IPS-20b (cell line): ENCODE measurements at regions not wholly inside any gene's neighbourhood (a gene's known extent, or its start where the extent isn't known, plus 50 kb on each side); places are given as distances from the start of the nearest gene placed in this dataset.
"Not testable (repeated sequence)": the region's sequence is repeated elsewhere in the genome, so short reads cannot be mapped to it uniquely, and the experiment has no call there.

Source experiments
- H3K27ac ChIP-seq: one replicate; pipeline ENCODE4 v1.5.1; 2013; ENCODE audit warnings: low read length
- H3K27me3 ChIP-seq: 2 replicates; pipeline ENCODE4 v1.6.1; 2013; ENCODE audit warnings: mild to moderate bottlenecking, low read length, inconsistent platforms; ENCODE audit not compliant: insufficient read depth
- H3K36me3 ChIP-seq: 2 replicates; pipeline ENCODE4 v1.6.1; 2013; ENCODE audit warnings: low read depth, mild to moderate bottlenecking, inconsistent platforms, low read length, moderate library complexity; ENCODE audit not compliant: insufficient read depth
- H3K4me1 ChIP-seq: 2 replicates; pipeline ENCODE4 v1.6.1; 2013; ENCODE audit warnings: mild to moderate bottlenecking, control low read depth, inconsistent platforms, low read length, moderate library complexity; ENCODE audit not compliant: insufficient read depth
- H3K4me3 ChIP-seq: 2 replicates; pipeline ENCODE4 v1.5.1; 2013; ENCODE audit warnings: mild to moderate bottlenecking, low read length, inconsistent platforms
- H3K9ac ChIP-seq: 2 replicates; pipeline ENCODE4 v1.6.1; 2013; ENCODE audit warnings: low read depth, mild to moderate bottlenecking, inconsistent platforms, low read length, moderate library complexity
- H3K9me3 ChIP-seq: 2 replicates; pipeline ENCODE4 v1.6.1; 2013; ENCODE audit warnings: mild to moderate bottlenecking, low read depth, low read length, inconsistent platforms; ENCODE audit not compliant: insufficient read depth

DNA sequence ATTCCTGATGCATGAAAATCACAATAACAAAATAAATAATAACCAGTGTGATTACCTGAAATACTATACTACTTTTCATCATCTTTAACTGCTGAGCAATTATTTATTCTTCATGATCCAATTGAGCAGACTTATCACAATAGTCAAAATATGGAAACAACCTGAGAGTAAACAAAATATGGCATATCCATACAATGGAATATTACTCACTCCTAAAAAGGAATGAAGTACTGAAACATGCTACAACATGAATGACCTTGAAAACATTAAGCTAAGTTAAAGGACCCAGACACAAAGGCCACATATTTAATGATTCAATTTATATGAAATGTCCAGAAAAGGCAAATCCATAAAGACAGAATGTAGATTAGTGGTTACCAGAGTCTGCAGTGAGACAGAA is 146.8 kb downstream of the MID1IP1 start:
- Histone ChIP-seq H3K4me1 (no peaks in the 10 kb centered on the region), H3K27ac (no peak overlapping the region), H3K9ac (no peak overlapping the region), H3K27me3 (no peaks in the 10 kb centered on the region), H3K4me3 (no peak overlapping the region), H3K36me3 (no peaks in the 10 kb centered on the region), H3K9me3 (no peaks in the 10 kb centered on the region)

DNA sequence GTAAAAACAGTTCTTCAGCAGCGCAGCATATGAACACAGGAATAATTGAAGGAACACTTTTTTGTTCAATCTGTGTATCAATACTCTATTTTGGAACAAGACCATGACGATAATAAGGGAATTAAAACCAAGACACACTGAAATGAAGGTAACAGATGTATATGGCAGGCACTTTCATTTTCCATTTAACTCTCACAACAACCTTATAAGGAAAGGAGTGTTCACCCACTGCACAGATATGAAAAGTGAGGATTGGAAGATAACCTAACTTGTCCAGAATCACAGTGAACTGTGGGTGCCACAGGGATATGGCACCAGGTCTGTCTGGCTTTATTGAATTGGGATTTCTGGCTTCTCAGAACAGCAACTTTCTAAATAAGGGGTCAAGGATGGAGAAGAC is 153.3 kb downstream of the MID1IP1 start:
- Histone ChIP-seq H3K27me3 (no peaks in the 10 kb centered on the region), H3K9me3 (no peaks in the 10 kb centered on the region), H3K27ac (no peak overlapping the region), H3K36me3 (no peaks in the 10 kb centered on the region), H3K4me1 (no peaks in the 10 kb centered on the region), H3K4me3 (no peak overlapping the region), H3K9ac (no peak overlapping the region)

DNA sequence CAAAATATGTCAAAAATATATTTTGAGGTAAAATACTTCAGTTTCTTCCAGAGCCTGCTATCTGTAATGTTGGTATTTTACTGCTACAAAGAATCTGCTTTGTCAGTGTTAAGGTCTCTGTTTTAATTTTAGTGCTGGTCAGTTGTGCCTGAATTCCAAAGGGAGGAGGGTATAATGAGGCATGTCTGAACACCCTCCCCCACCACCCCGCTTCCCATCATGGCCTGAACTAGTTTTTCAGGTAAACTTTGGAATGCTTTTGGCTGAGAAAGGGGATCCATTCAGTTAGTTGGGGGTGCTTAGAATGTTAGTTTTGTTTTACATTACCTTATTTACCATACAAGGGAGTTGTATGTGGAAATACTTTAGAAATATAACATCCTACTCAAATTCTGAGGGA is 158.5 kb downstream of the MID1IP1 start:
- no peak overlapping the region for H3K27ac ChIP-seq
- peaks cover 4% of the 10 kb centered on the region; the same call in 1 of the 2 replicates for H3K9me3 ChIP-seq
- no peaks in the 10 kb centered on the region for H3K27me3 ChIP-seq
- 0 out of 2 replicates have a peak, but pooled peaks cover 2% of the 10 kb centered on the region for H3K4me1 ChIP-seq
- no peak overlapping the region for H3K9ac ChIP-seq
- H3K4me3 ChIP-seq: no peak overlapping the region
- no peaks in the 10 kb centered on the region for H3K36me3 ChIP-seq

GRCh38 chrX:38960137-38960536 is 158.9 kb downstream of the MID1IP1 start:
- H3K36me3 ChIP-seq: no peaks in the 10 kb centered on the region
- no peak overlapping the region for H3K9ac ChIP-seq
- H3K27me3 ChIP-seq: no peaks in the 10 kb centered on the region
- H3K27ac ChIP-seq: no peak overlapping the region
- H3K4me1 ChIP-seq: 0 out of 2 replicates have a peak, but pooled peaks cover 2% of the 10 kb centered on the region
- H3K9me3 ChIP-seq: peaks cover 4% of the 10 kb centered on the region; the same call in 1 of the 2 replicates
- no peak overlapping the region for H3K4me3 ChIP-seq

GRCh38 chrX:38961936-38962335 is 160.7 kb downstream of the MID1IP1 start:
- H3K36me3 ChIP-seq: no peaks in the 10 kb centered on the region
- no peak overlapping the region for H3K9ac ChIP-seq
- peaks cover 4% of the 10 kb centered on the region; the same call in 1 of the 2 replicates for H3K9me3 ChIP-seq
- no peak overlapping the region for H3K4me3 ChIP-seq
- peaks cover 2% of the 10 kb centered on the region; the same call in 1 of the 2 replicates for H3K4me1 ChIP-seq
- no peak overlapping the region for H3K27ac ChIP-seq
- H3K27me3 ChIP-seq: no peaks in the 10 kb centered on the region

DNA sequence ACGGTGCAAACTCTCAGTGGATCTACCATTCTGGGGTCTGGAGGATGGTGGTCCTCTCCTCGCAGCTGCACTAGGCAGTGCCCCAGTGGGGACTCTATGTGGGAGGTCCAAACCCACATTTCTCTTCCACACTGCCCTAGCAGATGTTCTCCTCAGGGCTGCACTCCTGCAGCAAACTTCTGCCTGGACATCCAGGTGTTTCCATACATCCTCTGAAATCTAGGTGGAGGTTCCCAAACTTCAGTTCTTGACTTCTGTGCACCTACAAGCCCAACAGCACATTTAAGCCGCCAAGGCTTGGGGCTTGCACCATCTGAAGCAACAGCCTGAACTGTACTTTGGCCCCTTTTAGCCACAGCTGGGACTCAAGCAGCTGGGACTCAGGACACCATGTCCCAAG is 162.0 kb downstream of the MID1IP1 start:
- not testable (repeated sequence) for H3K27ac ChIP-seq, H3K4me1 ChIP-seq, H3K4me3 ChIP-seq, H3K36me3 ChIP-seq, H3K9ac ChIP-seq, H3K27me3 ChIP-seq, H3K9me3 ChIP-seq

- no peak overlapping the region for H3K27ac ChIP-seq
- no peaks in the 10 kb centered on the region; the same call in 1 of the 2 replicates for H3K4me1 ChIP-seq
- H3K27me3 ChIP-seq: no peaks in the 10 kb centered on the region
- H3K9me3 ChIP-seq: peaks cover 4% of the 10 kb centered on the region; the same call in 1 of the 2 replicates
- no peak overlapping the region for H3K4me3 ChIP-seq
- H3K36me3 ChIP-seq: no peaks in the 10 kb centered on the region
- H3K9ac ChIP-seq: no peak overlapping the region
Measured at GRCh38 chrX:38965888-38966287, 164.6 kb downstream of the MID1IP1 start.

- no peak overlapping the region for H3K9ac ChIP-seq
- 0 out of 2 replicates have a peak, but pooled peaks cover under 1% of the 10 kb centered on the region for H3K9me3 ChIP-seq
- no peak overlapping the region for H3K4me3 ChIP-seq
- no peaks in the 10 kb centered on the region; the same call in 1 of the 2 replicates for H3K4me1 ChIP-seq
- H3K27me3 ChIP-seq: no peaks in the 10 kb centered on the region
- no peak overlapping the region for H3K27ac ChIP-seq
- no peaks in the 10 kb centered on the region for H3K36me3 ChIP-seq
Measured at GRCh38 chrX:38968344-38969216, 167.3 kb downstream of the MID1IP1 start.

DNA sequence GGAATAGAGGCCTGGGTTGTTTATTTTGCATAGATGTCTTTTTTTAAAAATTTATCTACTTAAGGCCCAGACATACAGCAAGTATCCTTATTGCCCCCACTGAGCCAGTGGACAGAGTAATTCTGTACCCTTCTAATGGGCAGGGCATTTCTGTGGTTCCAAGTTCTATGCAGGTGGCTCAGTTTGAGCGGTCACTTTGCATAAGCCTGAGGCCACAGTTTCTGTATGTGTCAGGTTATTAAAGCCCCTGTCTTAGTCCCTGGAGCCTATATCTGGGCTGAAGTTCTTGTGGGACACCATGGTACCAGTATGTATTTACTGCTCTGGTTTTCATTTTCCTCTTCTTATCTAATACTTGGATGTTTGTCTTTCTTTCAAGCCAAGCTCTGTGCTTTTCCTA is 168.8 kb downstream of the MID1IP1 start:
- Histone ChIP-seq H3K27ac (no peak overlapping the region), H3K9me3 (no peaks in the 10 kb centered on the region)

DNA sequence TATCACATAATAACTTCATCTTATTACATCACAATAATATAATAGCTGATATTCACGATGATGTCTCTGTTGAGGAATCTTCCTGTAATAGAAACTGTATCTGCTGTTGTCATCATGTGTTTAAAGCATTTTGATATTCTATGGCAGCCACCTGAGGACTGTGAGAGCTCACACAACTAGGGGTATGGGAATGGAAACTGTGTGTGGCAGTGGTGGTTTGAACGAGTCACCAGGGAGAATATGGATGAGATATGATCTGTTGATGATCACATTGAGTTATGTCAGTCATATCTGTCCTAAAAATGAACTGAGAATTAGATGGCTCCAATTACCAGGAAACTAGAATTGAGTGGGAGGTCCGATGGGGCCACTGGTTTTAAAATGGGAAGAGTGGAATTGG is 169.6 kb downstream of the MID1IP1 start:
- Histone ChIP-seq H3K27ac (no peak overlapping the region), H3K27me3 (no peaks in the 10 kb centered on the region), H3K9me3 (no peaks in the 10 kb centered on the region), H3K4me1 (no peaks in the 10 kb centered on the region; the same call in 1 of the 2 replicates), H3K36me3 (no peaks in the 10 kb centered on the region), H3K4me3 (no peak overlapping the region), H3K9ac (no peak overlapping the region)

More for the DNA sequence above, 168.8 kb downstream of the MID1IP1 start:
- Histone ChIP-seq H3K4me1 (no peaks in the 10 kb centered on the region; the same call in 1 of the 2 replicates), H3K36me3 (no peaks in the 10 kb centered on the region), H3K9ac (no peak overlapping the region), H3K27me3 (no peaks in the 10 kb centered on the region), H3K4me3 (no peak overlapping the region)

GRCh38 chrX:38973322-38973721 is 172.1 kb downstream of the MID1IP1 start:
- H3K4me1 ChIP-seq: no peaks in the 10 kb centered on the region

DNA sequence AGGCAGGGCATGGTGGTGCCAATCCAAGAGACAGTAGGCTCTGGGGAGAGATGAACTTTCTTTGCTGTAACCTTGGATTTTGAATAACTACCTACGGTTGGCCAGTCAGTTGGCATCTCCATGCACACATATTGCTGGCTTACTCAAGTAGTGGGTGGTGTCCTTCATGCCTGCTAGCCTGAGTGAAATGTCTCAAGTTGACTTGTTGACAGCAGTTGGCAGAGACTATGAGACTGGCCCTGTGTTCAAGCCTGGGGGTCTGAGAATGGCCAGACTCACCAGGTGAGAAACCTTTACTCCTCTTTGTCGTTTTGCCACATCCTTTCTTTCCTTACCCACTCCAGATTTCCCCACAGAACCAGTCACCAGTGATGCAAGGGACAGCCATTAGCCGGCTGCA is 173.3 kb downstream of the MID1IP1 start:
- Histone ChIP-seq H3K4me3 (no peak overlapping the region), H3K9ac (no peak overlapping the region), H3K4me1 (no peaks in the 10 kb centered on the region), H3K27ac (no peak overlapping the region), H3K9me3 (no peaks in the 10 kb centered on the region), H3K36me3 (no peaks in the 10 kb centered on the region), H3K27me3 (no peaks in the 10 kb centered on the region)

More at GRCh38 chrX:38973322-38973721, 172.1 kb downstream of the MID1IP1 start:
- no peaks in the 10 kb centered on the region for H3K27me3 ChIP-seq
- H3K9me3 ChIP-seq: no peaks in the 10 kb centered on the region
- no peak overlapping the region for H3K4me3 ChIP-seq
- no peak overlapping the region for H3K9ac ChIP-seq
- H3K27ac ChIP-seq: no peak overlapping the region
- no peaks in the 10 kb centered on the region for H3K36me3 ChIP-seq
